GM18517 (cell line): ENCODE measurements at regions not wholly inside any gene's neighbourhood (a gene's known extent, or its start where the extent isn't known, plus 50 kb on each side); places are given as distances from the start of the nearest gene placed in this dataset.
"Not testable (repeated sequence)": the region's sequence is repeated elsewhere in the genome, so short reads cannot be mapped to it uniquely, and the experiment has no call there.

ENCODE experiments used
- ATAC-seq: cut with Tn5 transposase; IDR thresholded peaks from one replicate; pipeline ENCODE4 v1.9.1; 2021; ENCODE audit warnings: mild to moderate bottlenecking, moderate library complexity; ENCODE audit not compliant: unreplicated experiment

DNA sequence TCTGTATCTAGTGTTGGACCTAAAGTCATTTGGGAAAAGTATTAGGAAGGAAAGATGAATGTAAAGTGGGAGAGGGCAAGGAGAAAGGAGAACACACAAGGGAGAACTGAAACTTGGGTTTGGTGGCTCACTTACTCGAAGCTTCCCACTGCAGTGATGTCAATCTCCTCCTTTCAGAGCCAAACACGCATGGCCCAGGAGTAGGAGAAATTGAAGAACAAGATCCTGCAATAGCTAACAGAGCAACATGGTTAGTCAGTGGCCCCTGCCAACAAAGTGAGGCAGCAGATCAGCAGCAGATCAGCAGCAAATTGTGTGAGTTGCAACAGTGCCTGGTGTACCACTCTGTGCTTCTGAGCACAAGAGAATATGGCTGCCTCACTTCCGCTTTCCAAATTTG is 366.4 kb downstream of the PSAT1 start:
- ATAC-seq = no peak

DNA sequence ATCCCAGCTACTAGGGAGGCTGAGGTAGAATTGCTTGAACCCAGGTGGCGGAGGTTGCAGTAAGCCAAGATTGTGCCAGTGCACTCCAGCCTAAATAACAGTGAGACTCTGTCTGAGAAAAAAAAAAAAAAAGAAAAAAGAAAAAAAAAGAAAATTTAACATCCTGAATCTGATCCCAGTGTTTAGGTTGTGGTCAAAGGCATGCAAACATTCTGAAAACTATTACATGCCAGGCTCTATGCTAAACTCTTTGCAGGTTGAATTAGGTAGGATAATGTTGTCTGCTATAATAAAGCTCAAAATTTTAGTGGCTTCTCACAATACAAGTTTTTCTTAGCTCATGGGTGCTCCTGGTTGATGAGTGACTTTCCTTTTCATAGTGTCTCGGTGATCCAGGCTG is 367.4 kb downstream of the PSAT1 start:
- no peak for ATAC-seq

DNA sequence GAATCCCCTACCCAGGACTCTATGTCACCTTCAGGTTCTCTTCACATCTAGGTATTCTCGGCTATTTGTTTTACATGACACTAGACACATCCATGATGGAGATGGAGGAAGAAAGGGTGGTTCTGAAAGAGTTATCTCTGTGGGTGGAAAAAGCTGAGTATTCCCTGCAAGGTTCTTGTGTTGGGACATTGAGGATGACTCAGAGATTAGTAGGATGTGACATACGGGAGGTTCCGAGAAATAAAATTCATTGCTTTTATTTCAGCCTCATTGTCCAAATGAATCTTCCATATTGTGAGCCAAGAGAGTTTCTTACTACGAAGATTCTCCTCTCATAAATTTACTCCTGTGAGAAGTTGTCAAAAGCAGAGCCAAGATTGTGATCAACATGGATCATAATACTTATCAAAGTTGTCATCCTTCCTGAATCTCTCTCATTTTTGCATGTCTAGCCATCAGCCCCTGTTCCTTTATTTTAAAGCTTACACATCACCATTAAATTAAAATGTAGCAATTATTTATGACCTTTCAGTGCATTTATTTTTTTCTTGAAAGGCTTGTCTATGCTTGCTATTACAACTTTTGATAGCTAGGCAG is 370.0 kb downstream of the PSAT1 start:
- no peak for ATAC-seq

DNA sequence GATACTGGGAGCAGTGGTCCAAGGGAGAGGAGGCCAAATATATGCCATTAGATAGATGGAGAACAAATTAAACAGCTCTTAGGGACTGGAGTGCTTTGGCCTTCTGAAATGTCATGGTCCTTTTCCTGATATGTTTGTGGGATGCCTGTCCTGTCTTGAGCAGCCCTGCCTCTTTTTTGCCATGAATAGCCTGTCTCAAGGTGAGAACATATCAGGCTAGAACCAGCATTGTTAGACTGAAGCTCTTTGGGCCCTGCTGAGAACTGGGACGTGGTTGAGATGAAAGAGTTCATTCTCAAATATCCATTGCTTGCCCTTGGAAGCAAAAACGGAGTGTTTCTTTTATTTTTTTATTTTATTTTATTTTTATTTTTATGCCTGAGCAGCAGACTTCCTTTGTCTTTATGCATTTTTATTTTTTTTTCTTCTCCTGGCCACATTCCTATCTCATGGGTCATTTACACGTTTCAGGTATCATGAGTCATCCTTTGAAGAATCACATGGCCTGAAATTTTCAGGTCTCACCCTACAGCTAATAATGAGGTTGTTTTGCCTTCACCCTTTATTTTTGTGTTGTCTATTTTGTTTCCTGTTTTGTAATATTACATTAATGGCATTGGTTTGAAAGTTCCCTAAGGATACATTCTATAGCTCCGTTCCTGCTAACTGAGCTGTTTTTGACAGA is 371.4 kb downstream of the PSAT1 start:
- no peak for ATAC-seq

DNA sequence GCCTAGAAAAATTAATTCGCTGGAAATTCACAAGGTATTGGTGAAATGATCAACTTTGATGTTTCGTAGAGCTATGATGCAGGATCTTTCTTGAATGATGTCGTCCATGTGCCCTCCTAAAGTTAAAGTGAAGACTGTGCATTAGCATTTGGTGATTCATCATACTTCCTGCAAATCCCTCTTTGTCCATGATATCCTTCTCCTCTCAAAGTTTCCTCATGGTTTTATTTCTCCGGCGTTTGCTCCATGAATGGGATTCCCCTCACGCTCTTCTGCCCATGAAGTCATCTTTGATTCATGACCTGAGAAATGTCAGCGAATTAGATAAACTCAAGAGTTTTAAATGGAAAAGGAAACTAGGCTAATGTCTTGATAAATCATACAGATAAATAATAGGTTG is 372.7 kb downstream of the PSAT1 start:
- no peak for ATAC-seq

DNA sequence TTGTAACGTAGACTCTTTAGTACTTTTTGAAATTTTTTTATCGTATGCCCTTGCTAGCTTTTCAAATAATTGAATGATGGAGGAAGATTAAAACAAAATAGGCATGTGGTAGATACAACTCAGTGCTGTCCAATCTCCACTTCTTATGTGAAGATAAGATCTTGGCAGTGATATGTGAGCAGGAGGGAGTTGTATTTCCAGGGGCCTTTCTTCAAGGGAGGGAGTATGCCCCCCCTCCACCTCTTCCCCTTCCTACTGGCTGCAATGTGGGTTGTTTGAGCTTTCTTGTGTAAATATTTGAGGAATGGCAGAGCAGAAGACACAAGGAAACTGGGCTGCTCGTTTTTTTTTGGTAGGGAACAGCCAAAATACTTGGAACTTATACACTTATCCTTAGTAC is 374.9 kb downstream of the PSAT1 start:
- ATAC-seq = no peak

DNA sequence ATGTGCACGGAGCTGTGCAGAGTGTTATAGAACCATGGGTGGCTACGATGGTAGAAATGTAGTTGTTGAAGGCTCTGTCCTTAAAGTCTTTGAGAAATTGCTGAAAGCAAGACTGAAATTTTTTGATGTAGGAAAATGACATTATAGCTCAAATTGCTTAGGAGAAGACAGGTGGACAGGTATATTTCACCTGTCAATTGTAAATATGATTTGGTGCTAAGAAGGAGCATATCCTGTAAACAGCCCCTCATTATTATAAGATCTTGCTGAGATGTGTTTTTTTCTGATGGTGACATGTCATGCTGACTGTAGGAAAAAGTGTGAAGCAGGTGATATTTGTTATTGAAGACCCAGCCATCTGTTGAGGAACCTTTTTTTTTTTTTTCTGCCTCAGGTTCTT is 377.9 kb downstream of the PSAT1 start:
- ATAC-seq = no peak

DNA sequence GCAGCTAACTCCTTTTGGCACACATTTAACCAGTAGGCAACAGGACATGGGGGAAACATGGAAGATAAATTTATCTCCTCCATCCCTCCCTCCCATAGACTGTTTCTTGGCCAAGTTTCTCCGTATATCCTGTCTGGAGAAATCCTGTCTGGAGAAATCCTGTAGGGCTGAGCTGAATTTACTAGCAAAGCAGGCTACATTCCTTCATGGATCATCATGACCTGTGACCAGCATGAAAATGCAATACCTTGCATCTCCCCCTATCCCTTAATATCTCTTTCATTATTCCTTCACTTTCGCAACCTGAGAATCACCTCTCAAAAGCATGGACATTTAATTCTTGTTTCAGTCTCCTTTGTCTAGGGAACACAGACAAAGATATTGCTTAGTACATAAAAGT is 379.1 kb downstream of the PSAT1 start:
- no peak for ATAC-seq

DNA sequence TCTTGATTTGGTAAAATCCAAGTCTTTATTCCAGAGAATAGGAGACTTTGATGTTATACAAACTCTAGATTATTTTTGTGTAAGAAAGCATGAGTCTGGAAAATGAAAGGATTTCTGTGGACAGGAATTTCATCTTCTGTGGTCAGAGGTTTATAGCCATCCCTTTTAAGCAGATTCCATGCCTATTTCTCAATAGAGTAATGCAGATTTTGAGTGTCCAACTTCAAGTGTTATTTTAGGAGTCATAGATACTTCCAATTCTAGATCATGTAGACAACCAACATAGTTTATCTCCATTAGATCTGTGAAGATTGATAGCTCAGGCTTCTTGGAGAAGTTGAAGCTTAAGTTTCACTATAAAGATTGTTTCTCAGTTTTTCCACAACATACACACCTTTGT is 379.7 kb downstream of the PSAT1 start:
- ATAC-seq = no peak

DNA sequence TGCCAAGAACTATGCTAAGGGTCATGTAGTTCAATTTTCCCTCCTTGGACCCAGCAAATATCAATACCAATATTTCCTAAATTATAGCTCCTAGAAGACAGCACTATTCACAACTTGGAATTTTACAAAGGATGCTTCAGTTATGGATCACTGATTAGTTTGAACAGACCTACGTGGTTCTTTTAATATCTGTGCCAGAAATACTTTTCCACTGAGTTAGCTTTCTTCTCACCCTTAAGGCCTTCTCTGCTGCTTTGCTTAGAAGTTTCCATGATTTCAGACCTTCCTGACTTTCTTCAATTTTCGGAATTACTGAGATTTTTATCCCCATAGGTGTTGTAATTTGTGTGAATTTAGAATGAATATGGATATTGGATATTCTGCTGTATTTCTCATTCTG is 380.4 kb downstream of the PSAT1 start:
- no peak for ATAC-seq

DNA sequence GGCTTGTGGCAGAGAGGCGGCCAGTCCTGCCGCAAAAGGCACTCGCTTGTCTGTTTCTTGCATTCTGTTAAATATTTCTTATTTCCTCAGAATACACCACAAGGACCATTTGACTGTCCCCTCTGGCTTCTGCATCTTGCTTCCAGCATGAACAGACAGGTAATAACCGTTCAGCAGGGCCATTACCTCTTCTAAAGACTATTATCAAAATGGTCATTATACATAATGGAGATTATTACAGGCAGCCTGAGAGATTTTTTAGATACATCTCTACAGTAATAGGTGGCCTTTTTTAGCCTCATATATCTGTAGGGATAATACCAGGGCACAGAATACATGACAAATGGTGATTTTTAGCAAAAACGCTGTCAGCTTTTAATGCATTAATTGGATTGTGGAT is 382.0 kb downstream of the PSAT1 start:
- ATAC-seq = no peak

DNA sequence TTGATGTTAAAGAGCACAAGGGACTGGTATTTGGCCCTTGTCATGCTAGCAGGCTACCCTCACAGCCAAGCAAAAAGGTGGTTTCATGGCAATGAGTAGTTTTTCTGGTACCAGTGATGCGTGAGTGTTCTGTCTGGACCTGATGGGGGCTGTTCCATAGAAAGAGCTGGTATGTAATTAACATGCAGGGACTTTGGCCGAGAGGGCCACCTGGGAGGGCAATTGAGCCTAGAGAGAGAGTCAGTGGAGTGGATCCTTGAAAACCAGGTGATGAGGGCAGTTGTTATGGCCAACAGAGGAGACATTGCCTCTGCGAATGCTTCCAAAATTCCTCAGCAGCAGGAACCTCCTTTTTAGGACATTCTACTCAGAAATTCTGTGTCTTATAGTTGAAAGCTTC is 383.3 kb downstream of the PSAT1 start:
- ATAC-seq = no peak

DNA sequence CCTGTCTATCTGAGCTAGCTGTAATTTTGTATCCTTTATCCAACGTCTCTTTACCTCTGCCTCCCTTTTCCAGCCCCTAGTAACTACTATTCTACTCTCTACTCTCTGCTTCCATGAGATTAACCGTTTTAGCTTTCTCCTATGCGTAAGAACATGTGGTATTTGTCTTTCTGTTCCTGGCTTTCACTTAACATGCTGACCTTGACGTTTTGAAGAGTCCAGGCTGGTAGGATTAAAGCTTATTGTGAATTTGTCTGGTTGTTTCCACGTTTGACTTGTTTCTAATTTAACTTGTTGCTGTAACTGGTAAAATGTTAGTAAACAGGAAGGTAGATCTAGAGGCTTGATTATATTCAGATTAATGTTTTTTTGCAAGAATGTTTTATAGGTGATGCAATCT is 385.3 kb downstream of the PSAT1 start:
- ATAC-seq = no peak

DNA sequence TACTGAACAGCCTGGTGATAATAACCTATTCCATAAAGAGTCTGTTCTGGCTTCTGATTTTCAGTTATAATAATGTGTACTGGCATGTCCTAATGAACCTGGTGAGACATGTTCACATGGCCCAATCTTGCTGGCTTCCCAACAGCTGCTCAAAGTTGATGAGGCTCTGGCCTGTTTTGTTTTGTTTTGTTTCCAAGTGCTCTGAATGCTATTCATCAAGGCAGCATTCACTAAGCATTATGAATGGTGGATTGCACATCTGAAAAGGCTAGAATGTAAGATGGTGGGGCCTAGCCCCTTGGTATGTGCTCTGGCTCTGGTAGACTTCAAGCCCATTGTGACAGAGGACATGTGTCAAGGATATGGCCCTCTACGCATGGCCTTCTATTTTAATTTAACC is 388.5 kb downstream of the PSAT1 start:
- no peak for ATAC-seq

DNA sequence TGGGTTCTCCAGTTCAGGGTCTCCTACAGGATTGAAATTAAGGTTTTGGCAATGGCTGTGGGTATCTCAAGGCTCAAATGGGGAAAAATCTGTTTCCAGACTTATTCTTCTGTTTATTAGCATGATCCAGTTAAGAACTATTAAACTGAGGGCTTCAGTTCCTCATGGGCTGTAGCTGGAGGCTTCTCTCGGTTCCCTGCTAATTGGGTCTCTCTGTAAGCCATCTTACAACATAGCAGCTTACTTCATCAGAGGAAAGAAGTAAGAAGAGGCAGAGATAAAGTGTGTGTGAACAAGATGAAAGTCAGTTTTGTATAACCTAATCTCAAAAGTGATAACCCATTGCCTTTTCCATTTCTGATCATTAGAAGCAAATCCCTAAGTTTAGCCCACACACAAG is 391.9 kb downstream of the PSAT1 start:
- ATAC-seq = no peak

DNA sequence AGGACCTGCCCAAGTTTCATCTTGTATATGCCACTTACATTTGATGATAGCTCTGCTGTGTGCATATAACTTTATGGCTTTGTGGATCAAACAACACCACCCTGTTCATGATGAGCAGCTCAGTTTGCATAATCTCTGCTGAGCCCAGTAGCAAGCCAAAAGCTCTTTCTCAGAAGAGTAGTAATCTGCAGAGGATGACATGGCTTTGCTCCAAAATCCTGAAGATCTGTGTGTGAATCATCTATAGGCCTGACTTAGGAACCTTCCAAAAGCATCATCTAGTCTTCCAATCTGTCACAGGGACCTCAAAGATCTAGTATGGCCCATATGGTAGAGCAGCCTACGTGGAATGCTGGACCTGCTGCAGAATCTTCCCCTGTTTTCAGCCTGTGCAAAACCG is 394.6 kb downstream of the PSAT1 start:
- no peak for ATAC-seq

DNA sequence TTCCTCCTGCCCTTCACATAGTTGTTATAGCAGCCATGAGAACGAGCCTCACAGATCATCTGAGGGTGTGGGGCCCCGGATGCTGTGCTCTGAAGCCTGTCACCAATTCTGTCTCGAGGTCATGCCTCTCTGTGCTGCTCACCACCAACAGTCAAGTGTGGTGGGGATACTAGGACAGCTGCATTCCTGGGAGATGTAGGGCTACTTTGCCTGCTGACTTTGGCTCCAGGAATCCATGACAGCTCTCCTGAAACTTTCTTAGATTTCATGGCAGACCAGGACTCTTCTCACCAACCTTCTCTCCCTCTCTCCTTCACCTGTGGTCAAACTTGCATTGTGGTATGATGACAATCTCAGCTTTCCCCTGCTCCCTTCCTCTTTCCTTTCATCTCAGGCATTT is 395.9 kb downstream of the PSAT1 start:
- no peak for ATAC-seq

DNA sequence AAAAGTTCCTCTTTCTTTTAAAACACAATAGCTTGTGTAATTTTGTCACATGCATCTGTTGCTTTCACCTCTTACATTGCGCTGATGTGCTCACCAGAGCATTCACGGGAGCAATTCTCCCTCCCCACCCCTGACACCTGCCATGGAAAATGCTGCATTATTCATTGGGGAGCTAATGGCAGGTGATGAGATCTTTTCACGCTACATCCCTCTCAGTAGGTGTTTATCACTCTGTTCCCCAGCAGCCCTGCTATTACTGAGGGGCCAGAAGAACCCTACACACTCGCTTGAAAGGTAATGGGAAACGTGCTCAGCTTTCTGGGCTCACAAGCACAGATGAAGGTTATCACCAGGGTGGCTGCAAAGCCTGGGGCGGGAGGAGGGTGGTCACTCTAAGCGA is 398.0 kb downstream of the PSAT1 start:
- no peak for ATAC-seq

DNA sequence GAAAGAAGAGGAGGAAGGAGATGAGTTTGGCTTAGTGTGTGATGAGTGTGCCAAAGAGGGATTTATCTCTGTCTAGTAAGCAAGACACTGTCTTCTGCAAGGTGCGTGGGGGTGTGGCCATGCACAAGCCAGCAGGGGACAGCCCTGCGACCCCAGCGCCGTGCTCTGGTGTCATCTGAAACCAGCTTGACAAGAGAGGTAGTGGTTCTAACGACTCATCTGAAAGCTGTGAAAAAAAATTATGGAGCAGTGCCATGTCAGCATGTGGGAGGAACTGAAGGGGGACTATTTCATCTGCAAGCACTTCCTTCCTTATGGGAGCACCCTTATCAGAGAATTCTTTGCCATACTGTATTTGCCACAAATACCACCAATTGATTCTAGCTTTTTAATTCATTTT is 398.6 kb downstream of the PSAT1 start:
- ATAC-seq = no peak

DNA sequence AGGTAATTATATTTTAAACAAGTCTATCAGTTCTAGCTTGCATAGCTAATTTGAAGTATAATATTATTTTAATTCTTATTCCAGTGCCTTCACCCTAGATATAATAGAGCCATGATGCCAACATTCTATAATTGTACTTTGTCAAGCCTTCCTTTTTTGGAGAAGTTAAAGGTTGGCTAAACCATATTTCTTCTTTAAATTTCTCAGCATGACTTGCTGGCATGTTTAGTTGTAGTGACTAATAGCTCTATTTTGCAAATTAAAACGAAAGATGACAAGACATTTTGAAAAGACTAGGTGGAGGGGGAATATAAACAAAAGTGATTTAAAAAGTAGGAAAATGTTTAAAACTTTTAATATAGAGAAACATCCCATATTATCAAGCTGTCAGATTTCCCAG is 400.7 kb downstream of the PSAT1 start:
- ATAC-seq = no peak

DNA sequence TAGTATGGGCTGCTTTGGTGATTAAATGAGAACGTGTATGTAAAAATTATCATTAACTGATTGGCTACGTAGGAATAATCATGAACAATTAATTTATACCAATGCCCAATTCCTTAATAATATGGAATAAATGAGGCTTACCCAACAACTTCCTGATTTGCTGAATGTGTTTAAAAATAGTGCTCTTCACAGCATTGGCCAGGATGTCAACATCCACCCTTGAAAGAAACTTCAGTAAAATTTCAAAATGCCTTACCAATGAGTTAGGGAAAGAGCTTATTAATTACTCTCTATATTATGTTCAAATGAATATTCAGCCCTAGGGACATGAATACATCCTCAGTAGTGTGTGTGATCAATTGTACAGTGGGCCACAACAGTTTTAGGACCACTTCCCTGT is 401.4 kb downstream of the PSAT1 start:
- no peak for ATAC-seq

DNA sequence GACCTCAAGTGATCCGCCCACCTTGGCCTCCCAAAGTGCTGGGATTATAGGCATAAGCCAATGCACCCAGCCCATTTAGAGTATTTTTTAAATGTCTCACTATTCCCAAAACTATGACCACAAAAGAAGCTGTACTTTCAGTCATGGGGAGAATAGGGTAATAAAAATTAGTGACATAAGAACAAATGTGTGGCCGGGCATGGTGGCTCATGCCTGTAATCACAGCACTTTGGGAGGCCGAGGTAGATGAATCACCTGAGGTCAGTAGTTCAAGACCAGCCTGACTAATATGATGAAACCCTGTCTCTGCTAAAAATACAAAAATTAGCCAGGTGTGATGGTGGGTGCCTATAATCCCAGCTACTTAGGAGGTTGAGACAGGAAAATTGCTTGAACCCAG is 402.3 kb downstream of the PSAT1 start:
- ATAC-seq = not testable (repeated sequence)

DNA sequence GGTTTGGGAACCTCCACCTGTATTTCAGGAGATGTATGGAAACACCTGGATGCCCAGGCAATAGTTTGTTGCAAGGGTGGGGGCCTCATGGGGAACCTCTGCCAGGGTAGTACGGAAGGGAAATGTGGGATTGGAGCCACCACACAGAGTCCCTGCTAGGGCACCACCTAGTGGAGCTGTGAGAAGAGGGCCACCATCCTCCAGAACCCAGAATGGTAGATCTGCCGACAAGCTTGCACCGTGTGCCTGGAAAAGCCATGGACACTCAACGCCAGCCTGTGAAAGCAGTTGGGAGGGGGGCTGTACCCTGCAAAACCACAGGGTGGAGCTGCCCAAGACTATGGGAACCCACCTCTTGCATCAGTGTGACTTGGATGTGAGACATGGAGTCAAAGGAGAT is 407.2 kb downstream of the PSAT1 start:
- not testable (repeated sequence) for ATAC-seq
